GM21528 (cell line): ENCODE measurements at regions not wholly inside any gene's neighbourhood (a gene's known extent, or its start where the extent isn't known, plus 50 kb on each side); places are given as distances from the start of the nearest gene placed in this dataset.

Experiments used
- ATAC-seq: cut with Tn5 transposase; IDR thresholded peaks from one replicate; pipeline ENCODE4 v1.9.1; 2021; ENCODE audit warnings: mild to moderate bottlenecking, moderate library complexity; ENCODE audit not compliant: unreplicated experiment, low FRiP score

GRCh38 chr2:30338475-30338874 lies 107.1 kb downstream of the LBH start:
- no peak for ATAC-seq

- ATAC-seq: no peak
These were observed 107.7 kb downstream of the LBH start for GRCh38 chr2:30339071-30339470.

- no peak for ATAC-seq
These were observed 105.4 kb upstream of the LCLAT1 start for GRCh38 chr2:30341500-30342267.

GRCh38 chr2:30346471-30347169 lies 100.4 kb upstream of the LCLAT1 start:
- ATAC-seq: no peak

GRCh38 chr2:30348825-30349224 lies 98.2 kb upstream of the LCLAT1 start:
- no peak for ATAC-seq

- no peak for ATAC-seq
These were observed 97.4 kb upstream of the LCLAT1 start for GRCh38 chr2:30349691-30350090.

GRCh38 chr2:30351116-30351515 lies 95.9 kb upstream of the LCLAT1 start:
- no peak for ATAC-seq

GRCh38 chr2:30351949-30352348 lies 95.1 kb upstream of the LCLAT1 start:
- no peak for ATAC-seq

- no peak for ATAC-seq
These were observed 92.9 kb upstream of the LCLAT1 start for GRCh38 chr2:30354150-30354549.

GRCh38 chr2:30354621-30355020 lies 92.4 kb upstream of the LCLAT1 start:
- ATAC-seq: no peak

GRCh38 chr2:30355306-30355705 lies 91.7 kb upstream of the LCLAT1 start:
- no peak for ATAC-seq

- no peak for ATAC-seq
These were observed 91.0 kb upstream of the LCLAT1 start for GRCh38 chr2:30356071-30356470.

- no peak for ATAC-seq
These were observed 90.3 kb upstream of the LCLAT1 start for GRCh38 chr2:30356776-30357175.

- ATAC-seq: no peak
These were observed 88.7 kb upstream of the LCLAT1 start for GRCh38 chr2:30358351-30358750.

- no peak for ATAC-seq
These were observed 88.2 kb upstream of the LCLAT1 start for GRCh38 chr2:30358842-30359241.

GRCh38 chr2:30359644-30360167 lies 87.3 kb upstream of the LCLAT1 start:
- no peak for ATAC-seq

- ATAC-seq: no peak
These were observed 85.2 kb upstream of the LCLAT1 start for GRCh38 chr2:30361751-30362394.

- ATAC-seq: no peak
These were observed 84.5 kb upstream of the LCLAT1 start for GRCh38 chr2:30362468-30363081.

GRCh38 chr2:30363406-30363805 lies 83.6 kb upstream of the LCLAT1 start:
- no peak for ATAC-seq

- no peak for ATAC-seq
These were observed 81.8 kb upstream of the LCLAT1 start for GRCh38 chr2:30365201-30365600.

- no peak for ATAC-seq
These were observed 80.8 kb upstream of the LCLAT1 start for GRCh38 chr2:30366199-30366691.
